Neuron (in vitro differentiated cells): ENCODE measurements at regions not wholly inside any gene's neighbourhood (a gene's known extent, or its start where the extent isn't known, plus 50 kb on each side); places are given as distances from the start of the nearest gene placed in this dataset.

ENCODE experiments used
- H2AFZ ChIP-seq: one replicate; pipeline ENCODE4 v1.6.1; 2013; ENCODE audit warnings: low read depth, mild to moderate bottlenecking, inconsistent platforms, low read length, moderate library complexity
- H3K27me3 ChIP-seq: one replicate; pipeline ENCODE4 v1.6.1; 2013; ENCODE audit warnings: low read length; ENCODE audit not compliant: insufficient read depth
- H3K36me3 ChIP-seq: one replicate; pipeline ENCODE4 v1.6.1; 2013; ENCODE audit warnings: low read length; ENCODE audit not compliant: insufficient read depth
- H3K4me1 ChIP-seq: one replicate; pipeline ENCODE4 v1.6.1; 2013; ENCODE audit warnings: low read length; ENCODE audit not compliant: insufficient read depth
- H3K4me3 ChIP-seq: 2 replicates; pipeline ENCODE4 v1.5.1; 2013; ENCODE audit warnings: mild to moderate bottlenecking, low read length, moderate library complexity
- H3K9me3 ChIP-seq: one replicate; pipeline ENCODE4 v1.6.1; 2013; ENCODE audit warnings: low read length

DNA sequence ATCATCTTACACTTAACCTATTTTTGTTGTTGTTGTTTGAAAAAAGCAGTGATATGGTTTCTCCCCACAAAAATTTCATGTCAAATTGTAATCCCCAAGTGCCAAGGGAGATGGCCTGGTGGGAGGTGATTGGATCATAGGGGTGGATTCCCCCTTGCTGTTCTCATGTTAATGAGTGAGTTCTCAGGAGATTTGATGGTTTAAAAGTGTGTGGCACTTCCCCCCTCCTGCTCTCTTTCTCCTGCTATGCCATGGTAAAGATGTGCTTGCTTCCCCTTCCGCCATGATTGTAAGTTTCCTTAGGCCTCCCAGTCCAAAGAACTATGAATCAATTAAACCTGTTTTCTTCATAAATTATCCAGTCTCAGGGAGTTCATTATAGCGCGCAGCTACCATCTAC lies 1362.7 kb upstream of the FAM98A start:
- H3K4me1 ChIP-seq = no peaks in the 10 kb centered on the region
- no peak overlapping the region for H3K4me3 ChIP-seq
- no peaks in the 10 kb centered on the region for H3K27me3 ChIP-seq
- H3K9me3 ChIP-seq = no peaks in the 10 kb centered on the region
- no peaks in the 10 kb centered on the region for H3K36me3 ChIP-seq
- no peak overlapping the region for H2AFZ ChIP-seq

DNA sequence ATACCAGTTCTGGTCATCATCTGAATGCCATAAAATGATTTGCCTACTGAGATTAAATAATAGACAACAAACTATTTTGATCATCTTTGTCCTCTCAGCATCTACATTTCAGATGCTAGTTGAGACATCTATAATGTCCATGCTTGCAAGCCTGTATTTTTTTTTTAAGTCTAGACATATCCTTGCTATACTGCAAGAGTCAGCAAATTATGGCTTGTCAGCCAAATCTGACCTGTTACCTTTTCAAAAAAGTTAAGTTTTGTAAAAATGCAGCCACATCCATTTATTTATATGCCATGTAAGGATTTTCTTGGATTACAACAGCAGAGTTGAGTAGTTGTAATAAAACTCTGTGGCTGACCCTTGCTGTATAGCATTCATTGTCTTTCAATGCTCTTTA lies 1355.7 kb upstream of the FAM98A start:
- Histone ChIP-seq H3K36me3 (no peaks in the 10 kb centered on the region), H2AFZ (no peak overlapping the region), H3K4me3 (no peak overlapping the region), H3K9me3 (no peaks in the 10 kb centered on the region), H3K4me1 (no peaks in the 10 kb centered on the region), H3K27me3 (no peaks in the 10 kb centered on the region)

DNA sequence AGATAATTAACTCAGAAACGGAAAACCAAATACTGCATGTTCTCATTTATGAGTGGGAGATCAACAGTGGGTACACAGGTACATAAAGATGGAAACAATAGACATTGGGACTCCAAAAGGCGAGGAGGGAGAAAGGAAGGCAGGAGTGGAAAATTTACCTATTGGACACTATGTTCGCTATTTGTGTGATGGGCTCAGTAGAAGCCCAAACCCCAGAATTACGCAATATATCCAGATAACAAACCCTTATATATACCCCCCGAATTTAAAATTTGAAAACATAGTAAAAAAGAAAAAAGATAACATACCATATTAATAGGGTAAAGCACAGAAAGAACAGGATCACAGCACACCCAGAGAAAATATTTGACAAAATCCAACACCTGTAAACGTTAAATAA lies 1351.7 kb upstream of the FAM98A start:
- no peaks in the 10 kb centered on the region for H3K36me3 ChIP-seq
- no peaks in the 10 kb centered on the region for H3K4me1 ChIP-seq
- no peaks in the 10 kb centered on the region for H3K9me3 ChIP-seq
- H3K4me3 ChIP-seq = no peak overlapping the region
- H2AFZ ChIP-seq = no peak overlapping the region
- H3K27me3 ChIP-seq = no peaks in the 10 kb centered on the region

DNA sequence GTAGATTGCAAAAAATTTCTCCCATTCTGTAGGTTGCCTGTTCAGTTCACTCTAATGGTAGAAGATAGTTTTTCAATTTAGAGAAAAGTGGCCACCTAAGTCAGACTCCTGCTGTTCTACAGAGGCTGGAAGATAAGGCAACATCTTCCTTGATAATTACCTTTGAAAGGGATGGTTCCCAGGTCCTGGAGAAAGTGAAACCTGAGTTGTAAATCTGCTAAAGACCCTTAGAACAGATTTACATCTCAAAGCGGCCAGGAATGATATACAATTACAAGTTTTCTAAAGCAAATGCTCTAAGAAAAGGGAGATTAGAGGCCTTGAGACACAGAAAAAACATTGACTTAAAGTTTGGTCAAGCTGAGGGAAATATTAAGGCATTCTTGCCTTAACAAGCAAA lies 1350.2 kb upstream of the FAM98A start:
- Histone ChIP-seq H3K4me3 (no peak overlapping the region), H3K36me3 (no peaks in the 10 kb centered on the region), H3K27me3 (no peaks in the 10 kb centered on the region), H3K9me3 (no peaks in the 10 kb centered on the region), H3K4me1 (no peaks in the 10 kb centered on the region), H2AFZ (no peak overlapping the region)

DNA sequence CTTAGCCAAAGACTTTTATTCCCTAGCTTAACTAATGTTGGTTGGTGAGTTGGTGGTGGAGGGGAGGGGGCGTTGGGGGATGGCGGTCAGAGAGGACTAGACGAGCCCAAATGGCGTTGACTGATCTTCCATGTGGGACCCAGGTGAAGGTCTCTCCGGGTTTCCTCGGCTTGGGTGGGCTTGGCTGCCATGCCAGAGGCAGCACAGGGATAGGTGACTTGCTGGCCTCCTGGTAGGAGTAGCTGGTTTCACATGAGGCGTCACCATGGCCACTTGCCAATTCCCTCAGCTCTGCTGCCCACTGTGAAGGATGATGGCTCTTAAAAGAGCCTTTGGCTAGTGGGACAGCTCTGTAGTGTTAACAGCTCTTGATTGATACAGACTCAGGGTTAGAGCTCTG lies 1337.0 kb upstream of the FAM98A start:
- no peaks in the 10 kb centered on the region for H3K36me3 ChIP-seq
- H3K4me1 ChIP-seq = no peaks in the 10 kb centered on the region
- no peak overlapping the region for H2AFZ ChIP-seq
- H3K4me3 ChIP-seq = no peak overlapping the region
- no peaks in the 10 kb centered on the region for H3K27me3 ChIP-seq
- H3K9me3 ChIP-seq = no peaks in the 10 kb centered on the region

DNA sequence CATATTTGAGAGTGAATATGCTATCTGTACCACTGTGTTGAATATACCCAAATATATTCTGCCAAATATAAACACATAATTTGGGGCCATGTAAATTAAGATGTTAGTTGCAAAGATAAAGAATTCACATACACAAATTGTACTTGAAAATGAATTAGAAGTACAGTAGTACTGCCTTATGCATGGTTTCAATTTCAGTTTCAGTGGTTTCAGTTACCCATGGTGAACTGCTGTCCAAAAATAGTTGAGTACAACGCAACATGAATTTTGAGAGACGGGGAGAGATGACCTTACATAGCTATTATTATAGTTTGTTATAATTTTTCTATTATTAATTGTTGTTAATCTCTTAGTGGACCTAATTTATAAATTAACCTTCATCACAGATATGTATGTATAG lies 1313.0 kb upstream of the FAM98A start:
- Histone ChIP-seq H3K4me3 (no peak overlapping the region), H3K27me3 (no peaks in the 10 kb centered on the region), H3K4me1 (no peaks in the 10 kb centered on the region), H3K9me3 (no peaks in the 10 kb centered on the region), H2AFZ (no peak overlapping the region), H3K36me3 (no peaks in the 10 kb centered on the region)

DNA sequence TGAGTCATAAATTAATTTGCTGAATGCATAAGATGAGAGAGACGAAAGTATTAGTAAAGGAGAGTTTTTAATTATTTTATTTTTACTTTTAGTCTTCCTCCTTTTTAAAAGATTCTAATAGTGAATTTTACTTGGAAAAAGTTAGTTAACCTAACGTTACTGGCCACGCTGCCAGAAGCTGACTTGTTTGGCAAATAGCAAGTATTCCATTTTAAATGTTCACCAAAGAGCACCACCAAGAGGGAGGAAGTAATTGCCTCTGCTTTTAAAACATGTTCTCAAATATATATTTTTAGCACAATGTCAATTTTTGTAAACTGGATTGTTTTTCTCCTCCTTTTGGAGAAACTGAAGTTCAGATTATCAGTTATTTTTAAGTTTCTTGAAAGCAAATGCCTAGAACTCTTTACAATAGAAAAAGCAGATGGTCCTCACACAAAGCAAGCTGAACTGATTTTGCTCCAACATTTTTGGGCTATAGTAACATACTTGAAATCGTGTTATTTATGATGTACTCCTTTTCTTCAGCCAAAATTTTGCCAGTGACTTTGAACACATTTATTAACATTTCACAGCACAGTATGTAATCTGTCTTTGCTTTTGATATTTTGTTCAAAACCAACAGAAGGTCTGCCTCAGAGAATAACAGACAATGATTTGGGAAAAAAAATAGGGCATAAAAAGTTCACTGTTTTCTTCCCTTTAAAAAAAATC lies 1311.0 kb upstream of the FAM98A start:
- no peaks in the 10 kb centered on the region for H3K4me1 ChIP-seq
- H3K36me3 ChIP-seq = no peaks in the 10 kb centered on the region
- no peak overlapping the region for H2AFZ ChIP-seq
- H3K27me3 ChIP-seq = no peaks in the 10 kb centered on the region
- H3K4me3 ChIP-seq = no peak overlapping the region
- H3K9me3 ChIP-seq = no peaks in the 10 kb centered on the region

DNA sequence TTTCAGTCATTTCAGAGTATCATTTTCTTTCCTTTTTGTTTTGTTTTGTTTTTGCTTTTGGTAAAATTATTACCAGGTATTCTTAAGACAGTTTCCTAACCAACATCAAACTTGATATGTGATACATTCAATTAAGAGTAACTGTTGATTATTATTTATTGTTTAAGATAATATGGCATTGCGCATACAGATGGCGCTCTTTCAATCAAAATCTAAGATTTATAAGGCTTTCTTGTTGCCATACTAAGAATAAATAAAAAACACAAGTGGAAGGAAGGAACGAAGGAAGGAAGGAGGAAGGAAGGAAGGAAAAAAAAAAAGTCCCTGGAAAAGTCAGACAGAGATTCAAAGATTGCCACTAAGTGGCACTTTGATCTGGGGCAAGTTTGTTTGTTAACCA lies 1308.7 kb upstream of the FAM98A start:
- Histone ChIP-seq H3K4me3 (no peak overlapping the region), H2AFZ (no peak overlapping the region), H3K9me3 (no peaks in the 10 kb centered on the region), H3K36me3 (no peaks in the 10 kb centered on the region), H3K4me1 (no peaks in the 10 kb centered on the region), H3K27me3 (no peaks in the 10 kb centered on the region)

DNA sequence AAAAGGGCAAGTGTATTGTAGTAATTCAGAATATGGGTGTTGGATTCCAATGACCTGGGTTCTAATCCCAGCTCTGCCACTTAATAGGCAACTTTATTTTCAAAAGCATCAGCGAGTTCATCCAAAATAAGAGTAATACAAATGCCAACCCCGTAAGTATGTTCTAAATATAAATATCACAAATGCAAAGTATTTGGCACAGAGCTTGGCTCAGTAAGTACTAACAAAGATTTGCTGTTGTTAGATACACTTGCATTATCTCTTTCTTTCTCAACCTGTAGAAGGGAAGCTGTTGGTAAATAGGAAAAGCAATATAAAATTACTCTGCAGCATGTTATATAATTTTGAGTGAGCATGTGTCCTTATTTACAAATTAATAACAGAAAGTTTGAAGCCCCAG lies 1302.6 kb upstream of the FAM98A start:
- H3K27me3 ChIP-seq = no peaks in the 10 kb centered on the region
- no peak overlapping the region for H3K4me3 ChIP-seq
- no peaks in the 10 kb centered on the region for H3K4me1 ChIP-seq
- H3K36me3 ChIP-seq = no peaks in the 10 kb centered on the region
- no peaks in the 10 kb centered on the region for H3K9me3 ChIP-seq
- no peak overlapping the region for H2AFZ ChIP-seq

DNA sequence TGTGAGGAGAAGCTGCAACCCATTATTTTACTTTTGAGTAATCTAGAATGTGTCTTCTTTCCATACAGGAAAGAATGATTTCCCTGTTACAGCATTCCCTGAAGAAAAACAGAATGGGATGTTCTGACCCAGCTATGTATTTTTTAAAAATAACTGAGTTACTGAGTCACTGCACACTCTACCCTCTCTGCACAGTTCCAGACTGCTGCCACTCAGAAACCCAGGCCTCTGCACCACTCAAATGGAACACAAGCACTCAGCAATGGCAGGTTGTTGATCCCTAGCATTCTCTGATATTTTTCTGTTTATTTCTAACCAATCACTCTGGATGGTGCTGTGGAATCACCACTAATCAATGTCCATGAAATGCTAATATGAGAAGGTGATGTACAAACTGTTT lies 1300.0 kb upstream of the FAM98A start:
- Histone ChIP-seq H2AFZ (no peak overlapping the region), H3K4me1 (no peaks in the 10 kb centered on the region), H3K4me3 (no peak overlapping the region), H3K9me3 (no peaks in the 10 kb centered on the region), H3K36me3 (no peaks in the 10 kb centered on the region), H3K27me3 (no peaks in the 10 kb centered on the region)

DNA sequence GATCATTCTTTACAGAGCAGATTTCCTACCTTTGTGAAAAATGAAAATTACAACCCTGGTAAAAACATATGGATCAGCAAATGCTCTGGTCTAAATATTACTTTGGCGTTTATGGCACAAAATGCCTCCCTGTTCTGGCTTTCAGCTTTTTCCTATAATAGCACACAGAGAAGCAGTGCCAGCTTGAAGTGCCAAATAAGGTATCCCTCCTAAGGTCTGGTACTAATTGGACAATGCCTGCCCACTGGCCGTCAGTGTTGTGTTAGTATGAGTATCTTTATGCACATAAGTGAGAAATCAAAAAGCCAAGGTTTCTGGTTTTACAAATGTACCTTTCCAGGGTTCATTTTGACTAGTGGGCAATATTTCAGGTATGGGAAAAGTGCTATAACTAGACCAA lies 1293.7 kb upstream of the FAM98A start:
- no peaks in the 10 kb centered on the region for H3K36me3 ChIP-seq
- H3K4me1 ChIP-seq = no peaks in the 10 kb centered on the region
- no peak overlapping the region for H3K4me3 ChIP-seq
- H3K9me3 ChIP-seq = no peaks in the 10 kb centered on the region
- no peaks in the 10 kb centered on the region for H3K27me3 ChIP-seq
- no peak overlapping the region for H2AFZ ChIP-seq

DNA sequence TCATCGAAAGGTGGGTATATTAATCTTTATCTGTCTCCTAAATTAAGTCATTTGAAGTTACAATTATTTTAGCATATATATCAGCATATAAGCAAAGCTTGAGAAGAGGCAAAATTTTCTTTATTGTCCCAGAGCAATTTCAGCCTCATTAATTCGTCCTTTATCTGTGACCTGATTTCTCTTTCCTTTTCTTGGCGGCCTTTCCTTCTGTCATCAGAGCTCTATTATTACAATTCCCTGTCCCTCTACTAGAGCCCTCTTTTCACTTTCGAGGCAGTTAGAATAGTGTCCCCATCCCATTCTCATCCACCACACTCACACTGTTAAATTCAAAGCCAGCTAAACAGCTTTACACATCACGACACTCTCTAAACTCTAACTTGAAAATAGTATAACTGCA lies 1293.2 kb upstream of the FAM98A start:
- Histone ChIP-seq H3K36me3 (no peaks in the 10 kb centered on the region), H3K9me3 (no peaks in the 10 kb centered on the region), H3K4me1 (no peaks in the 10 kb centered on the region), H2AFZ (no peak overlapping the region), H3K4me3 (no peak overlapping the region), H3K27me3 (no peaks in the 10 kb centered on the region)

DNA sequence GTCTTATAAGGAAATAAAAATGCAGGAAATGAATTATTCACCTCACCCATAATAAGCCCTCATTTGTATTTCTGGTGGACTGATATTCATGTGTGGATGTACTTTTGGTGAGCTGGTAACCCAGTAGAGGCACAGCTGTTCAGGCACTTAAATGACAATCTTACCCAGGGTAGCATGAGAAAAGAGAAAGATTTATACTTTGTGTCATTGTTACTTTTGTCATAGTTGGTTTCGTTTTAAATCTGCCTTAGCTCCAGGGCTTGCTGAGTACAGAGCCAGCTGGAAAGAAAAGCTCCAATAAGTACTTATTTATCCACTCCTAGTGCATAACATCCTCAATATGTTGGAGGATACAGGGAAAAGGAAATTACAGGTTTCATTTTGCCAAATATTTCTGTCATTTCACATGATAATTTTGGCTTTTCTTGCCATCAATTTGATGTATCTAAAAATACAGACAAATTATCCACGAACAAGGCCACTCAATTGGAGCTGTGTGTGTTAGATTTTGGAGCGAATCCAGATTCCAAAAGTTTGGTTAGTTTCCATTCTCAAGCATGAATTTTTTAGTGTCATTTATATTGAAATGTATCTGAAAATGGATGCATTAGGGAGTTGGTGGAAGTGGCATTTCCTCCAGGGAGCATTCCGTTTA lies 1276.1 kb upstream of the FAM98A start:
- no peaks in the 10 kb centered on the region for H3K9me3 ChIP-seq
- H3K4me3 ChIP-seq = no peak overlapping the region
- no peak overlapping the region for H2AFZ ChIP-seq
- no peaks in the 10 kb centered on the region for H3K4me1 ChIP-seq
- no peaks in the 10 kb centered on the region for H3K36me3 ChIP-seq
- no peaks in the 10 kb centered on the region for H3K27me3 ChIP-seq

DNA sequence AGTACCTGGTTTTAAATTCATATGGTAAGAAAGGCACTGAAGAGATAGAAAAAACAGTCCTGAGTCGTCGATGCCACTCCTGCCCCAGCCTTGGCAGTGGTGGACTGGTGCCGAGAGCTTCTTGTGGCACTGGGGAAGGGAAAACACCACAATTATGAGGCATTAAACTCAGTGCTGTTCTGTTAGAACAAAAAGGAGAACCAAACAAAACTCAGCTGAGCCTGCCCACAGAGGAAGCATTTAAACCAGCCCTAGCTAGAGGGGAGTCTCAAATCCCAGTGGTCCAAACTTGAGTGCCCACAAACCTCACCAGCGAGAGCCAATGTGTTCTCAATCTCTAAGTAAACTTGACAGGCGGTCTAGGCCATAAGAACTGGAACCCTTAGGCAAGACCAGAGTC lies 1254.5 kb upstream of the FAM98A start:
- no peaks in the 10 kb centered on the region for H3K36me3 ChIP-seq
- H3K4me3 ChIP-seq = no peak overlapping the region
- H2AFZ ChIP-seq = no peak overlapping the region
- no peaks in the 10 kb centered on the region for H3K4me1 ChIP-seq
- no peaks in the 10 kb centered on the region for H3K9me3 ChIP-seq
- no peaks in the 10 kb centered on the region for H3K27me3 ChIP-seq
